SK-N-SH (cell line): ENCODE measurements at regions not wholly inside any gene's neighbourhood (a gene's known extent, or its start where the extent isn't known, plus 50 kb on each side); places are given as distances from the start of the nearest gene placed in this dataset.

ENCODE experiments used
- EZH2phosphoT487 ChIP-seq: fragments of 200-600 bp; sonication (generic); IDR thresholded peaks from 2 replicates; pipeline ENCODE4 v1.6.1; 2017; ENCODE audit warnings: low read depth, mixed run types, mild to moderate bottlenecking, antibody characterized with exemption, moderate library complexity, borderline replicate concordance
- ZBTB33 ChIP-seq: IDR thresholded peaks from 2 replicates; pipeline ENCODE4 v1.4.0; 2012; ENCODE audit warnings: low read depth, borderline replicate concordance

- TF ChIP-seq EZH2phosphoT487 (no peak), ZBTB33 (no peak)
These were observed 1047.6 kb upstream of the ADGRL4 start for GRCh38 chr1:80054129-80054528.
